MCF 10A (cell line): ENCODE measurements at regions not wholly inside any gene's neighbourhood (a gene's known extent, or its start where the extent isn't known, plus 50 kb on each side); places are given as distances from the start of the nearest gene placed in this dataset.

ENCODE experiments used
- BruUV-seq: library from RNA; stranded (reverse); fragments of 400-500 nt; replicated peaks from 2 replicates; lab custom pipeline; 2021; lab: Mats Ljungman, UMichigan
- CTCF ChIA-PET: fragments of 300-600 bp; sonication (Branson Sonifier 250); formaldehyde crosslinking; extraction: SDS; loops from one replicate; lab custom pipeline; 2021; ENCODE audit warnings: antibody characterized with exemption, inconsistent platforms; lab: Yijun Ruan, JAX
- POLR2A ChIA-PET: fragments of 300-600, 350-650 bp; sonication (Branson Sonifier 250); formaldehyde crosslinking; extraction: SDS; loops from one replicate; lab custom pipeline; 2020; ENCODE audit warnings: antibody characterized with exemption, inconsistent platforms; lab: Yijun Ruan, JAX
- DNase-seq: peaks from one replicate; pipeline ENCODE4 v3.0.0-alpha.2; 2018; ENCODE audit not compliant: unreplicated experiment
- H3K27ac Mint-ChIP-seq: one replicate; pipeline ENCODE4 v1.8.0; 2022; ENCODE audit warnings: mild to moderate bottlenecking, low read depth, mixed read lengths; ENCODE audit not compliant: unreplicated experiment
- H3K27me3 Mint-ChIP-seq: one replicate; pipeline ENCODE4 v1.8.0; 2022; ENCODE audit warnings: mixed read lengths; ENCODE audit not compliant: insufficient read depth, unreplicated experiment
- H3K36me3 Mint-ChIP-seq: one replicate; pipeline ENCODE4 v1.8.0; 2022; ENCODE audit warnings: mild to moderate bottlenecking, moderate library complexity, mixed read lengths; ENCODE audit not compliant: insufficient read depth, unreplicated experiment
- H3K4me1 Mint-ChIP-seq: one replicate; pipeline ENCODE4 v1.8.0; 2022; ENCODE audit warnings: mixed read lengths; ENCODE audit not compliant: insufficient read depth, unreplicated experiment
- H3K4me3 Mint-ChIP-seq: one replicate; pipeline ENCODE4 v1.8.0; 2022; ENCODE audit warnings: mild to moderate bottlenecking, moderate library complexity, mixed read lengths; ENCODE audit not compliant: unreplicated experiment
- H3K9me3 Mint-ChIP-seq: one replicate; pipeline ENCODE4 v1.8.0; 2022; ENCODE audit warnings: mixed read lengths; ENCODE audit not compliant: unreplicated experiment
- CTCF ChIP-seq: fragments of 200-600 bp; IDR thresholded peaks from one replicate; pipeline ENCODE4 v1.8.0; 2022; ENCODE audit warnings: antibody characterized with exemption, mild to moderate bottlenecking; ENCODE audit not compliant: unreplicated experiment
- intact Hi-C: fragments of 100-400 bp; cut with micrococcal nuclease; formaldehyde crosslinking; loops from 2 replicates; pipeline ENCODE4 v1.14.1; 2022

DNA sequence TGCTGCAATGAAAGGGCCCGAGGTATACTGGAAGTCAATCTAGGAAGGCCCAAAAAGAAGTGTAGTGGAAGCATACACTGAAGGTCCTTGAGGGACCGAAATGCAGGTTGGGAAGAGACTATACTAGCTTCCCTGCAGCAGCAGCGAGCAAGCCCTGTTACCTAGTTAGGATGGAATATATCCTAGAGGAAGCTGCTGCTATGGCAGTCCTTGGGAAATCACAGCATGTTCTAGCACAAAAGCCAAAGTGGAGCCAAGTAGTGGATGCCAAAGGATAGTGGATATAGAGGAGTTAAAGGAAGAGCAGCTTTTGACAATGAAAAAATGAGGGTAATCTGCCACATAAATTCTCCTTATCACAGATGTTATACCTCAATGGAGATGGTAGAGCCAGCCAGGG, 123.8 kb upstream of the STARD3NL start:
- no peak for DNase-seq
- H3K4me1 Mint-ChIP-seq: no peaks in the 10 kb centered on the region
- no peaks in the 10 kb centered on the region for H3K9me3 Mint-ChIP-seq
- no peak overlapping the region for H3K27ac Mint-ChIP-seq
- H3K27me3 Mint-ChIP-seq: peaks cover 43% of the 10 kb centered on the region
- no TSS peak for BruUV-seq
- ChIA-PET CTCF (interaction anchor here (0.5 to 1.7 kb wide), 2 partner anchors 24 to 152 kb away, joined by 3 to 5 read pairs; no protein-coding TSS in a partner anchor), POLR2A (no interaction called here)
- intact Hi-C loops: no loop called here
- no peak for TF ChIP-seq CTCF
- H3K4me3 Mint-ChIP-seq: no peak overlapping the region
- H3K36me3 Mint-ChIP-seq: no peaks in the 10 kb centered on the region

GRCh38 chr7:38057829-38058228, 120.2 kb upstream of the STARD3NL start:
- H3K36me3 Mint-ChIP-seq: no peaks in the 10 kb centered on the region
- H3K27me3 Mint-ChIP-seq: peaks cover 66% of the 10 kb centered on the region
- peak; percentile 11 for DNase-seq
- no peaks in the 10 kb centered on the region for H3K4me1 Mint-ChIP-seq
- POLR2A ChIA-PET: interaction anchor here (0.6 kb wide), 1 partner anchor 9 kb away, joined by 3 read pairs; no protein-coding TSS in a partner anchor
- BruUV-seq: no TSS peak
- H3K27ac Mint-ChIP-seq: no peak overlapping the region
- no peak overlapping the region for H3K4me3 Mint-ChIP-seq
- CTCF ChIA-PET: interaction anchor here (0.6 to 0.8 kb wide), 2 partner anchors 12 to 156 kb away, joined by 3 to 5 read pairs; no protein-coding TSS in a partner anchor
- no peaks in the 10 kb centered on the region for H3K9me3 Mint-ChIP-seq
- intact Hi-C loops: no loop called here
- TF ChIP-seq CTCF: no peak

GRCh38 chr7:38060116-38060515, 117.9 kb upstream of the STARD3NL start:
- intact Hi-C loops: no loop called here
- no peak overlapping the region for H3K4me3 Mint-ChIP-seq
- no TSS peak for BruUV-seq
- no peak for DNase-seq
- H3K27ac Mint-ChIP-seq: no peak overlapping the region
- peaks cover 54% of the 10 kb centered on the region for H3K27me3 Mint-ChIP-seq
- no peak for TF ChIP-seq CTCF
- ChIA-PET POLR2A (no interaction called here), CTCF (interaction anchor here (0.9 kb wide), 1 partner anchor 308 kb away, joined by 3 read pairs; no protein-coding TSS in a partner anchor)
- no peaks in the 10 kb centered on the region for H3K4me1 Mint-ChIP-seq
- H3K9me3 Mint-ChIP-seq: no peaks in the 10 kb centered on the region
- H3K36me3 Mint-ChIP-seq: no peaks in the 10 kb centered on the region

GRCh38 chr7:38060637-38061036, 117.4 kb upstream of the STARD3NL start:
- H3K4me3 Mint-ChIP-seq: no peak overlapping the region
- intact Hi-C loops: no loop called here
- TF ChIP-seq CTCF: no peak
- POLR2A ChIA-PET: no interaction called here
- CTCF ChIA-PET: interaction anchor here (0.9 kb wide), 1 partner anchor 307 kb away, joined by 3 read pairs; no protein-coding TSS in a partner anchor
- no peaks in the 10 kb centered on the region for H3K4me1 Mint-ChIP-seq
- BruUV-seq: no TSS peak
- no peak overlapping the region for H3K27ac Mint-ChIP-seq
- no peak for DNase-seq
- H3K27me3 Mint-ChIP-seq: peaks cover 52% of the 10 kb centered on the region
- H3K9me3 Mint-ChIP-seq: no peaks in the 10 kb centered on the region
- H3K36me3 Mint-ChIP-seq: no peaks in the 10 kb centered on the region
